SK-N-SH (cell line): ENCODE measurements at regions not wholly inside any gene's neighbourhood (a gene's known extent, or its start where the extent isn't known, plus 50 kb on each side); places are given as distances from the start of the nearest gene placed in this dataset.

ENCODE experiments used
- CTCF ChIA-PET: fragments of 300-600, 350-600 bp; formaldehyde crosslinking; extraction: SDS; loops from one replicate; lab custom pipeline; 2021; lab: Yijun Ruan, JAX
- POLR2A ChIA-PET: fragments of 350-600 bp; sonication (Branson Sonifier 250); formaldehyde crosslinking; extraction: SDS; loops from one replicate; lab custom pipeline; 2020; ENCODE audit warnings: antibody characterized with exemption, inconsistent platforms; lab: Yijun Ruan, JAX
- DNase-seq: peaks from one replicate; pipeline ENCODE4 v3.0.0; 2012
- H2AFZ ChIP-seq: fragments of 200-600 bp; sonication (generic); 2 replicates; pipeline ENCODE4 v1.8.1; 2016; ENCODE audit warnings: antibody characterized with exemption, mild to moderate bottlenecking, low read depth
- H3F3A ChIP-seq: fragments of 200-600 bp; sonication (generic); replicated peaks from 2 replicates; pipeline ENCODE3; 2016; ENCODE audit warnings: antibody characterized with exemption, mild to moderate bottlenecking; ENCODE audit not compliant: insufficient read depth
- H3K27ac ChIP-seq, 2 experiments: fragments of 200-500 bp in 1 of 2; fragments of 200-600 bp in 1 of 2; sonication (Bioruptor generic) in 1 of 2; sonication (generic), shearing (Covaris generic) in 1 of 2; 2 replicates each; pipeline versions ENCODE4 v1.5.1 to v1.6.1; 2014 to 2016; ENCODE audit warnings: low read depth in 2 of 2, inconsistent platforms in 1 of 2, low read length in 1 of 2, mild to moderate bottlenecking in 1 of 2, mixed read lengths in 1 of 2
- H3K27me3 ChIP-seq: fragments of 200-600 bp; sonication (generic), shearing (Covaris generic); 2 replicates; pipeline ENCODE4 v1.6.1; 2016; ENCODE audit warnings: mixed run types; ENCODE audit not compliant: insufficient read depth
- H3K36me3 ChIP-seq, 2 experiments: fragments of 200-500 bp in 1 of 2; fragments of 200-600 bp in 1 of 2; sonication (Bioruptor generic) in 1 of 2; sonication (generic) in 1 of 2; replicated peaks in 1 of 2; 2 replicates each; pipeline versions ENCODE3 to v1.5.1; 2014 to 2016; ENCODE audit warnings: low read length in 1 of 2, mild to moderate bottlenecking in 1 of 2; ENCODE audit not compliant: insufficient read depth in 2 of 2, control insufficient read depth in 1 of 2
- H3K4me1 ChIP-seq, 2 experiments: fragments of 200-500 bp in 1 of 2; fragments of 200-600 bp in 1 of 2; sonication (Bioruptor generic) in 1 of 2; sonication (generic), shearing (Covaris generic) in 1 of 2; 2 replicates each; pipeline versions ENCODE4 v1.5.1 to v1.6.1; 2014 to 2016; ENCODE audit warnings: low read depth in 1 of 2, low read length in 1 of 2, mixed run types in 1 of 2; ENCODE audit not compliant: insufficient read depth in 2 of 2, control insufficient read depth in 1 of 2
- H3K4me2 ChIP-seq: fragments of 200-600 bp; sonication (generic), shearing (Covaris generic); 2 replicates; pipeline ENCODE4 v1.6.1; 2017; ENCODE audit warnings: mixed run types
- H3K4me3 ChIP-seq, 2 experiments: fragments of 200-500 bp in 1 of 2; fragments of 200-600 bp in 1 of 2; sonication (Bioruptor generic) in 1 of 2; sonication (generic), shearing (Covaris generic) in 1 of 2; 2 replicates each; pipeline versions ENCODE4 v1.5.1 to v1.8.1; 2014 to 2016; ENCODE audit warnings: low read depth in 2 of 2, inconsistent platforms in 1 of 2, low read length in 1 of 2, mild to moderate bottlenecking in 1 of 2, mixed read lengths in 1 of 2, moderate library complexity in 1 of 2
- H3K79me2 ChIP-seq: fragments of 200-600 bp; sonication (generic); 2 replicates; pipeline ENCODE4 v1.8.1; 2017; ENCODE audit warnings: mild to moderate bottlenecking; ENCODE audit not compliant: insufficient read depth
- H3K9ac ChIP-seq: fragments of 200-600 bp; sonication (generic); 2 replicates; pipeline ENCODE4 v1.6.1; 2017; ENCODE audit warnings: mixed run types
- H3K9me2 ChIP-seq: fragments of 200-600 bp; sonication (generic); 2 replicates; pipeline ENCODE4 v1.6.1; 2017; ENCODE audit warnings: mixed run types
- H3K9me3 ChIP-seq: fragments of 200-600 bp; sonication (generic); 2 replicates; pipeline ENCODE4 v1.6.1; 2017; ENCODE audit warnings: mixed run types, mild to moderate bottlenecking, moderate library complexity
- H4K20me1 ChIP-seq: fragments of 200-600 bp; sonication (generic); 2 replicates; pipeline ENCODE4 v1.6.1; 2017; ENCODE audit warnings: mild to moderate bottlenecking, mixed run types; ENCODE audit not compliant: insufficient read depth
- CHD2 ChIP-seq: fragments of 150-350 bp; IDR thresholded peaks from 2 replicates; pipeline ENCODE4 v1.6.1; 2018; ENCODE audit warnings: low read length; ENCODE audit not compliant: partially characterized antibody
- EZH2phosphoT487 ChIP-seq: fragments of 200-600 bp; sonication (generic); IDR thresholded peaks from 2 replicates; pipeline ENCODE4 v1.6.1; 2017; ENCODE audit warnings: low read depth, mixed run types, mild to moderate bottlenecking, antibody characterized with exemption, moderate library complexity, borderline replicate concordance
- FOSL2 ChIP-seq: IDR thresholded peaks from 2 replicates; pipeline ENCODE4 v1.4.0; 2012; ENCODE audit warnings: low read depth, mild to moderate bottlenecking, moderate library complexity, borderline replicate concordance
- GATA2 ChIP-seq: sonication (generic); formaldehyde crosslinking; IDR thresholded peaks from 2 replicates; pipeline ENCODE4 v1.5.0; 2020; ENCODE audit warnings: mild to moderate bottlenecking, missing genetic modification reagents
- IRF3 ChIP-seq: fragments of 150-350 bp; IDR thresholded peaks from 2 replicates; pipeline ENCODE4 v1.6.1; 2016; ENCODE audit warnings: mild to moderate bottlenecking, low read depth, low read length
- JUND ChIP-seq: IDR thresholded peaks from 2 replicates; pipeline ENCODE4 v1.4.0; 2012
- MEF2A ChIP-seq: IDR thresholded peaks from 2 replicates; pipeline ENCODE4 v1.4.0; 2012; ENCODE audit warnings: low read depth, borderline replicate concordance
- RFX5 ChIP-seq: IDR thresholded peaks from 2 replicates; pipeline ENCODE4 v1.6.1; 2012; ENCODE audit warnings: mild to moderate bottlenecking, improper control_type of control experiment, low read length
- SMC3 ChIP-seq: IDR thresholded peaks from 2 replicates; pipeline ENCODE4 v1.6.1; 2012; ENCODE audit warnings: low read depth, low read length, improper control_type of control experiment
- TCF12 ChIP-seq: IDR thresholded peaks from 2 replicates; pipeline ENCODE4 v1.4.0; 2012
- USF1 ChIP-seq: IDR thresholded peaks from 2 replicates; pipeline ENCODE4 v1.4.0; 2012; ENCODE audit warnings: low read depth, borderline replicate concordance
- WGBS: methylation state at CpG from one replicate; pipeline ENCODE4 v1.1.6; 2017; ENCODE audit warnings: low lambda C conversion rate; 5-methylcytosine and 5-hydroxymethylcytosine counted together
- TF ChIP-seq, protein P1 (sequence below): IDR thresholded peaks from 2 replicates; pipeline ENCODE4 v1.4.0; 2012; ENCODE audit warnings: low read depth
- TF ChIP-seq, protein P2 (sequence below): IDR thresholded peaks from 2 replicates; pipeline ENCODE4 v1.6.1; 2012; ENCODE audit warnings: mild to moderate bottlenecking, low read depth, low read length, moderate library complexity

DNA sequence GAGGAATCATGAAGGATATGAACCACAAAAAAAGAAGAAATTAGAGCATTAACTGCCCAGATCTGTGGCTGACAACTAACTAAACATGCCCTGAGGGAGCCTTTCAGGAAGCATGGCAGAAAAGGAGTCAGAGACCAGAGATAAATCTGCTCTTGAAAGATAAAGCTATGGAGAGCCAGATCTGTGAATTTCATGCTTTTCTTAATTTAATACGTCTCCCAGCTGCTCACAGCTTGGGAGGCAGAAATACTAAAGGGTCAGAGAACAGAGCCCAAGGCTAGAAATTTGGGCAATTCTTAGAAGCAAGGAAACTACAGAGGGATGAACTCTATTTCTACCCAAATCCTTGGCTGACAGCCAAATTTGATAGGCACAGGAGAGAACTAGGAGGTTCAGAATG is 223.0 kb upstream of the DPP10 start:
- H3K4me2 ChIP-seq: no peak overlapping the region
- ChIA-PET POLR2A (no interaction called here), CTCF (interaction anchor here (0.6 kb wide), 1 partner anchor 106 kb away, joined by 3 read pairs; no protein-coding TSS in a partner anchor)
- no peaks in the 10 kb centered on the region for H3K27me3 ChIP-seq
- H3K4me1 ChIP-seq: no peaks in the 10 kb centered on the region
- no peak overlapping the region for H3K4me3 ChIP-seq
- H2AFZ ChIP-seq: no peak overlapping the region
- H3F3A ChIP-seq: no peaks in the 10 kb centered on the region
- no peaks in the 10 kb centered on the region for H3K36me3 ChIP-seq
- no peak overlapping the region for H3K9ac ChIP-seq
- no peaks in the 10 kb centered on the region for H3K9me3 ChIP-seq
- H3K27ac ChIP-seq: no peak overlapping the region
- H4K20me1 ChIP-seq: no peaks in the 10 kb centered on the region
- H3K9me2 ChIP-seq: no peaks in the 10 kb centered on the region
- WGBS: 0% methylated on average over 1 of the region's 1 CpG
- no peak for DNase-seq
- no peaks in the 10 kb centered on the region for H3K79me2 ChIP-seq
- no peak for TF ChIP-seq RFX5
- TF ChIP-seq GATA2 (CRISPR knock-in tag): no peak
- no peak for TF ChIP-seq EZH2phosphoT487
- no peak for TF ChIP-seq FOSL2
- no peak for TF ChIP-seq IRF3
- no peak for TF ChIP-seq TCF12
- TF ChIP-seq JUND: no peak
- no peak for TF ChIP-seq CHD2

DNA sequence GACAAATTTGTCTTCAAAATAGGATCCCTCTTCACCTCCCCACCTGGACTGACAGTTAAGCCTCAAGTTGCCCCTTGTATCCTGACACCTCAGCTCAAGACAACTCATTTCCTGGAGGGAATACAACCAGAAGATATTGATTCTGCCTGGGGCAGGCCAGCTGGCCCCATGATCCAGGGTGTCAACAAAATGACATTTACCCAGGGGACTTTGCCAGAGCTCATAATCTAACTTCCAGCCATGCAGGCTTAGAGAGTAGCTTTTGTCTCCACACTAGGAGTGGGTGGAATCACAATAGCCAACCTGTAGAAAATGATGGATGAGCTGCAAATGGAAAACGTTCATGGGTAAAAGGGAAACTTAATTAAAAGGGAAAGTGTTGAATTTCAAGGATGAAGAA is 220.1 kb upstream of the DPP10 start:
- Histone ChIP-seq H2AFZ (no peak overlapping the region), H3K9ac (no peak overlapping the region), H3K9me3 (no peaks in the 10 kb centered on the region), H3K79me2 (no peaks in the 10 kb centered on the region), H3K4me2 (no peak overlapping the region), H3K27me3 (no peaks in the 10 kb centered on the region), H3K4me1 (no peaks in the 10 kb centered on the region), H4K20me1 (no peaks in the 10 kb centered on the region), H3K4me3 (no peak overlapping the region), H3F3A (no peaks in the 10 kb centered on the region), H3K27ac (no peak overlapping the region), H3K36me3 (no peaks in the 10 kb centered on the region), H3K9me2 (no peaks in the 10 kb centered on the region)
- CTCF ChIA-PET: no interaction called here
- DNase-seq: no peak
- WGBS: 0% methylated on average over 1 of the region's 1 CpG
- POLR2A ChIA-PET: no interaction called here
- no peak for TF ChIP-seq SMC3
- no peak for TF ChIP-seq MEF2A
- no peak for TF ChIP-seq USF1
- TF ChIP-seq, protein P1, sequence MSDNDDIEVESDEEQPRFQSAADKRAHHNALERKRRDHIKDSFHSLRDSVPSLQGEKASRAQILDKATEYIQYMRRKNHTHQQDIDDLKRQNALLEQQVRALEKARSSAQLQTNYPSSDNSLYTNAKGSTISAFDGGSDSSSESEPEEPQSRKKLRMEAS: no peak
- TF ChIP-seq, protein P2, sequence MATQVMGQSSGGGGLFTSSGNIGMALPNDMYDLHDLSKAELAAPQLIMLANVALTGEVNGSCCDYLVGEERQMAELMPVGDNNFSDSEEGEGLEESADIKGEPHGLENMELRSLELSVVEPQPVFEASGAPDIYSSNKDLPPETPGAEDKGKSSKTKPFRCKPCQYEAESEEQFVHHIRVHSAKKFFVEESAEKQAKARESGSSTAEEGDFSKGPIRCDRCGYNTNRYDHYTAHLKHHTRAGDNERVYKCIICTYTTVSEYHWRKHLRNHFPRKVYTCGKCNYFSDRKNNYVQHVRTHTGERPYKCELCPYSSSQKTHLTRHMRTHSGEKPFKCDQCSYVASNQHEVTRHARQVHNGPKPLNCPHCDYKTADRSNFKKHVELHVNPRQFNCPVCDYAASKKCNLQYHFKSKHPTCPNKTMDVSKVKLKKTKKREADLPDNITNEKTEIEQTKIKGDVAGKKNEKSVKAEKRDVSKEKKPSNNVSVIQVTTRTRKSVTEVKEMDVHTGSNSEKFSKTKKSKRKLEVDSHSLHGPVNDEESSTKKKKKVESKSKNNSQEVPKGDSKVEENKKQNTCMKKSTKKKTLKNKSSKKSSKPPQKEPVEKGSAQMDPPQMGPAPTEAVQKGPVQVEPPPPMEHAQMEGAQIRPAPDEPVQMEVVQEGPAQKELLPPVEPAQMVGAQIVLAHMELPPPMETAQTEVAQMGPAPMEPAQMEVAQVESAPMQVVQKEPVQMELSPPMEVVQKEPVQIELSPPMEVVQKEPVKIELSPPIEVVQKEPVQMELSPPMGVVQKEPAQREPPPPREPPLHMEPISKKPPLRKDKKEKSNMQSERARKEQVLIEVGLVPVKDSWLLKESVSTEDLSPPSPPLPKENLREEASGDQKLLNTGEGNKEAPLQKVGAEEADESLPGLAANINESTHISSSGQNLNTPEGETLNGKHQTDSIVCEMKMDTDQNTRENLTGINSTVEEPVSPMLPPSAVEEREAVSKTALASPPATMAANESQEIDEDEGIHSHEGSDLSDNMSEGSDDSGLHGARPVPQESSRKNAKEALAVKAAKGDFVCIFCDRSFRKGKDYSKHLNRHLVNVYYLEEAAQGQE: no peak
